GM18907 (cell line): ENCODE measurements at regions not wholly inside any gene's neighbourhood (a gene's known extent, or its start where the extent isn't known, plus 50 kb on each side); places are given as distances from the start of the nearest gene placed in this dataset.

ENCODE experiments used
- ATAC-seq: cut with Tn5 transposase; IDR thresholded peaks from one replicate; pipeline ENCODE4 v1.9.1; 2021; ENCODE audit warnings: mild to moderate bottlenecking, moderate library complexity; ENCODE audit not compliant: unreplicated experiment

DNA sequence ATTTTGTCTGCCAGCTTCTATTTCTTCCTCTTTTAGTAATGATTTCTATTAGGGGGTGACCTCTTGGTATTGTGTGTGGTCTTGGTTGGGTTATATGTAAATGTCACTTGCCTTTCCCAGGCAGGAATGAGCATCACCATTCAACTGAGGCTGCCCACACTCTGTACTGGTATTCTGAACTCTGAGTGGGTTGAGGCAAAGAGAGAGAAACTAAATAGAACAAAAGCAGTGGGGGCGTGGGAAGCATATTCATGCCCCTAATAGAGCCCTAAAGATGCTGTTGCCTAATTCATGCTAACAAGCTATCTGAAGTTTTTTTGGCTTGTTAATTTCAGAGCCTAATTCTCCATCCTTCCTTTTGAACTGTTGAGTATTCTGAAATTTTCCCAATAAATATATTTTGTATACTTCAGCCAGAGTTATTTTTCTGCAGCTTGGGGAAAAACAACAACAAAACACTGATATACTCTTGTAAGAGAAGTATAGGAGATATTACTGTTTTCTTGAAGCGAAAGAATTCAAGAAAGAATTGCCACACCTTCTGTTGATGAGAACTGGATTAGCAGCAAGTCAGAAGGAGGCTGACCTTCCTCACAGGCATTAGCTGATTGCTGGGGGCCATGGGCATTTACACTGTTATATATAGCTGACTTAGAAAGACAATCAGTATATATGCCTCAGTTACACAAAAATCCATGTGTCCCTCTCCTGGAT lies 315.8 kb upstream of the KLF12 start:
- no peak for ATAC-seq

- ATAC-seq = no peak
Measured at GRCh38 chr13:74444864-74445479, 310.8 kb upstream of the KLF12 start.

DNA sequence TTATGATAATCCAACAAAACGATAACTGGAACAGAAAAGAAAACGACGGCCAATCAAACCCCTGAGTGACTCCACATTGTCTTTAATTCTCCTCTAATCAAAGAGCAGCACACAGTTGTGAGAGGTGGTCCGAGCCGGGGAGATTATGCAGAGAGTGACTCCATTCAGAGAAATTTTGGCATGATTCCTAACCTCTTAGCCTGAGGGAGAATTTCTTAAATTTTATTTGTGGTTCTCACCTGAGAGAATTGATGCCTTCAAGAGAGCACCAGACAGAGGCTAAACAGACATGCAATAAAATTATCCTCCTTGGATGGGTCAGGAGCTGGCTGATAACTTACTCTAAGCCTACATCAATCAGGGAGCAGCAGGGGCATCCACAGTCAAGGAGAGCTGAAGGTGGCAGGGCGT lies 310.0 kb upstream of the KLF12 start:
- no peak for ATAC-seq

DNA sequence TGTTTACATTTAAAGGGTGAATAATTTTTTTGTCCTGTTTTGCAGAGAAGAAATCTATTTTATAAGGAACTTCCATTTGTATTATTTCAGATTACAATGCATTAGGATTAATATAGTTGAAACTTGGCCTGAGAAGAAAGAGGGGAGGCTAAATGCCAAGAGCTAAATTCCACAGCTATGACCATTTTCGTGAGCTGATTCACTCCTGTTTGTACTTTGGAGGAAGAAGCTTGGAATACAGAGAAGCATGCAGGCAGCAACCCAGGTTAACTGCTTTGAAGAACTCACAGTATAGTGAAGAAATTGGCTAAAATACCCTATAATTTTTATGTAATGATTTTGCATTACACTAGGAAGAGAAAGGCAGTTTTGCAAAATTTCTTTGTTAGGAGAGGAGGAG lies 309.4 kb upstream of the KLF12 start:
- ATAC-seq = no peak

- no peak for ATAC-seq
Measured at GRCh38 chr13:74442751-74443150, 308.5 kb upstream of the KLF12 start.

- ATAC-seq = no peak
Measured at GRCh38 chr13:74438901-74439300, 304.7 kb upstream of the KLF12 start.

- no peak for ATAC-seq
Measured at GRCh38 chr13:74434782-74435181, 300.6 kb upstream of the KLF12 start.

DNA sequence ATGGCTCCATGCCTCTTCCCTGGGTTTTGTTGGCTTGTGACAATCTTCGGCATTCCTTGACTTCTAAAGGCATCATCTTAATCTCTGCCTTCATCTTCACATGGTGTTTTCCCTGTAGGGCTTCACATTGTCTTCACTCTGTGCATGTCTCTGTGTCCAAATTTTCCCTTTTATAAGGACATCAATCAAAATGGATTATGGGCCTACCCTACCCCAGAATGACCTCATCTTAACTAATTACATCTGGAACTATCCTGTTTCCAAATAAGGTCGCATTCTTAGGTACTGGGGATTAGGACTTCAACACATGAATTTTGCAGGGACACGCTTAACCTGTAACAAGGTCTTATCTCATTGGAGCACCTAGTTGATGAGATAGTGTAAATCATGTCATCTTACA lies 290.3 kb upstream of the KLF12 start:
- ATAC-seq = no peak

- no peak for ATAC-seq
Measured at GRCh38 chr13:74423434-74423833, 289.2 kb upstream of the KLF12 start.

DNA sequence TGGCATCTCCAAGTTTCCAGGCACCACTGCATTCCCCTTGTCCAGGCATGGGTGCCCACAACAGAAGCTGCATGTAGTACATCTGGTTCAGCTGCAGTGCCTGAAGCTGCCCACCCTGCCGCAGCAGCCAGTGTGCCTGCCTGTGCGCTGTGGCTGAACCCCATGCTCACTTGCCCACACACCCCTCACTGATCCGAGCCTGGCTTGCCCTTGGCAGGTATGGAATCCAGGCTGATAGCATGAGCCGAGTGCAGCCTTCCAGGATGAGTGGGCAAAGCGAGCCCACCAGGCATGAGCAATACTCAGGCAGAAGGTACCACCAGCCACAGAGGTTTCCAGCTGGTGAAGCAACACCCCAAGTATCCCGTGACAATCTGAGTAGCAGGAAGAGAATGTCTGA lies 280.3 kb upstream of the KLF12 start:
- no peak for ATAC-seq

- ATAC-seq = no peak
Measured at GRCh38 chr13:74413482-74413881, 279.3 kb upstream of the KLF12 start.

- no peak for ATAC-seq
Measured at GRCh38 chr13:74409551-74409950, 275.3 kb upstream of the KLF12 start.

GRCh38 chr13:74406420-74406819 lies 272.2 kb upstream of the KLF12 start:
- no peak for ATAC-seq

- ATAC-seq = no peak
Measured at GRCh38 chr13:74398599-74398998, 264.4 kb upstream of the KLF12 start.

GRCh38 chr13:74389056-74389455 lies 254.9 kb upstream of the KLF12 start:
- no peak for ATAC-seq

DNA sequence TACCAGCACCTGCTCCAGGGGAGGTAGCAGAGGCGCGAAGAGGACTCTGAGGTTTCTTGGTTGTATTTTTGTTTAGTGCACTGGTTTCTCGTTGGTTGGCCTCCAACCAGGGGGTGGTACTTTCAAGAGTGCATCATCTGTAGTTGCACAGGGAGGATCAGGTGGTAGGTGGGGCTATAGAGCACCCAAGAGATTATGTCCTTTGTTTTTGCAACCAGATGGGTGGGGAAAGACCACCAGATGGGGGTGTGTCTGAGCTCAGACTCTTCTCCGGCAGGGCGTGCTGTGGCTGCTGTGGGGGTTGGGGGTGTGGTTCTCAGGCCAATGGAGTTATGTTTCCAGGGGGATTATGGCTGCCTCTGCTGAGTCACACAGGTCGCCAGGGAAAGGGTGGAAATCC lies 254.4 kb upstream of the KLF12 start:
- no peak for ATAC-seq

GRCh38 chr13:74372511-74372910 lies 238.3 kb upstream of the KLF12 start:
- ATAC-seq = no peak

- no peak for ATAC-seq
Measured at GRCh38 chr13:74367193-74367592, 233.0 kb upstream of the KLF12 start.

GRCh38 chr13:74361274-74361673 lies 227.1 kb upstream of the KLF12 start:
- no peak for ATAC-seq

GRCh38 chr13:74346960-74347359 lies 212.8 kb upstream of the KLF12 start:
- ATAC-seq = no peak

- no peak for ATAC-seq
Measured at GRCh38 chr13:74338341-74338740, 204.1 kb upstream of the KLF12 start.

- no peak for ATAC-seq
Measured at GRCh38 chr13:74336546-74336945, 202.3 kb upstream of the KLF12 start.

- no peak for ATAC-seq
Measured at GRCh38 chr13:74335370-74335769, 201.2 kb upstream of the KLF12 start.
